ENCODE measurements at regions not wholly inside any gene's neighbourhood (a gene's known extent, or its start where the extent isn't known, plus 50 kb on each side); places are given as distances from the start of the nearest gene placed in this dataset.

DNA sequence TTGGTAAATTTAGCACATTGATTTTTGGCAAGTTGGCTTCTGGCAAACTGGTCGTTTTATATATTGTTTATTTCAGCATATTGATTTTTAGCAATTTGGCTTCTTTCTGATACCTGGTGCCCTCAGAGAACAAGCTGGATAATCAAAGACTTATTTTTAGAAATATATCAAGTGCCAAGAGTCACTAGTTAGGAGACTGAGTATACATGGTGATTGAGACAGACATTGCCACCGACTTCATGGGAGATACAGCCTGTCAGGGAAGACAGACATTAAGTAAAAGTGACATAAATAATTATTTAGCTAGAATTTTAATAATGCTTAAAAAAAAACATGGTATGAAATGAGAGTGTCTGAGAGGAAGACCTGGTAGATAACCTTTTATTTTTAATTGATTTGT lies 242.3 kb upstream of the MTNR1B start:
- H3K27ac ChIP-seq, result no peak overlapping the region
- DNase-seq (ENCODE audit: low read depth, low spot score), result no peak

GRCh38 chr11:92727769-92728168 lies 241.7 kb upstream of the MTNR1B start:
- DNase-seq (ENCODE audit: low read depth, low spot score), result no peak
- H3K27ac ChIP-seq, result no peak overlapping the region

GRCh38 chr11:92728628-92729027 lies 240.8 kb upstream of the MTNR1B start:
- no peak for DNase-seq (ENCODE audit: low read depth, low spot score)
- no peak overlapping the region for H3K27ac ChIP-seq

GRCh38 chr11:92735039-92735438 lies 234.4 kb upstream of the MTNR1B start:
- no peak overlapping the region for H3K27ac ChIP-seq
- DNase-seq (ENCODE audit: low read depth, low spot score), result no peak

DNA sequence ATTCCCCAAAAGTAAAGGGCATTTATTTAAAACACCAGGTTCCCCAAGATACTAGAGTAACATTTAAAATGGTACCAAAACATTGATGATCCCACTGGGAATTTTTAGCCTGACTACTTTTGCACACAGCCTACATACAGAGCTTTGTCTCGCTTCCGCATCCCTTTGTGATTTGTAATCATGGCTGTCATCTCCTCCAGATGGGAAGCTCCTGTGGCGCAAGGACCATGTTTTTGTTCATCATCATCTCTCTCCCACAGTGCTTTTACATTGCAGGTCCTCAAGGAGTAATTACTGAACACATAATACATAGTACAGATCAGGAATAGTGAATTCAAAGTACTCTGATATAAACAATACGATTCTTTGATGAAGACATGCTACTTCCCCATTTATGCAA lies 231.2 kb upstream of the MTNR1B start:
- H3K27ac ChIP-seq, result no peak overlapping the region
- no peak for DNase-seq (ENCODE audit: low read depth, low spot score)

- DNase-seq (ENCODE audit: low read depth, low spot score), result no peak
- no peak overlapping the region for H3K27ac ChIP-seq
These were observed 230.4 kb upstream of the MTNR1B start for GRCh38 chr11:92739041-92739440.

DNA sequence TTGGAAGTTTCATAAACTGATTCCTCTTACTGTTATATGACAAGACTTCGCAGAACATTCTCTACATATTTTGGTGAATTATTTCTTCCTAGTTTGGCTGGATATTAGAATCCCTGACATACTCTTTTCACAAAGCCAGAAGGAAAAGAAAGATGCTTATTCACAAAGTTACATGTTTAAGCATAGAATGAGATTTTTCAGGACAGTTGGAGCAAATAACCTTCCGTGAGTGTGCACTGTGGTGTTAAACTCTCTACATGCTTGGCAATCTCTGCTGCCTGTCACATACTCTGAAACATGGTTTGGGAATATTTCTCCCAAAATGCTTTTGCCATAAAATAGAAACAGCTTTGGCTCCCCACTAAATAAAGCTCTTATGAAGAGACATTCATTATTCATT lies 230.0 kb upstream of the MTNR1B start:
- no peak overlapping the region for H3K27ac ChIP-seq
- DNase-seq (ENCODE audit: low read depth, low spot score), result no peak

DNA sequence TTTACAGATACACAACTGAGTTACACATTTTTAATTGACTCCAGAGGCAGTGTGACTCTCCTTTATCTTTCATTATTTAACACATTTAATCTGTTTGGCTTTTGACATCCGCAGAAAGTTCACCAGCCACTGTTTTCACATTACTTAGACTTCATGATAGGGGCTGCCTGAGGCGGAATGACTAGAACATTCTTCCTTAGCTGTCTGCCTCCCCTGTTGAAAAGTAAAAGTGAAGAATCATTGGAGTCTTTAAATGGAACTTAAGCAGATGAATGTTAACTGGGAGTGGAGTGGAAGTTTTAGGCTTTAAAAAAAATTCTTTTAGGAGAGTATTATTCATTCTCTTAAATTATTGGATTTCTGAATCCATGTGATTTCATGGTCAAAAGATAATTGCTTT lies 229.2 kb upstream of the MTNR1B start:
- DNase-seq (ENCODE audit: low read depth, low spot score), result no peak
- no peak overlapping the region for H3K27ac ChIP-seq

DNA sequence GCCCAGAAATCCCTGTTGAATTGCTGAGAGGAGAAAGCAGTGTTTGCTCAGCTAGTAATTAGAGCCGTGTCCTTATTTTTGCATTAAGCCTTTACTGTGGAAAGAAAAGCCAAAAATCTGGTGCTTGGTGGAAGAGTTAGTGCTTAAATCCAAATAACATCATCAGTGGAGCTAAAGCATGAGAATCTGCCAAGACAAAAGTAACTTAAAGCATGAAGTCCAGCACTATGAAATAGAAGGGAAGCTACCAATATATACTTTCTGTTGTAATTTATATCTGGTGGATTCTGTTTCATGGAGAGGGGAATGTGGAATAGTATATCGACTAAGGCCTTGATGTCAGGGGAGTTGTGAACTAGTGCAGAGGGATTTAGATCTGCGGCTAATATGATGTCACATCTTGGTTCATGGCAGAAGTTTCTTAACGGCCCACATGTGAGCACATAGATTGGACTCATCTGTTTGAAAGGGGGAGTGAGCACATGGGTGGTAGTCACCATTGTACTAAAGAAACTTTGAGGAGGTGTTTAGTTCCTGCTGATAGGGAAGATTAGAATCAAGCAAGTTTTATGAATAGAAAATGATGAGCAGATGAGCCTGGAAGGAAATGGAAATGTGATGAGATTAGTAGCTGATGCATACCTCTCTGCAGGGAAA lies 224.4 kb upstream of the MTNR1B start:
- no peak for DNase-seq (ENCODE audit: low read depth, low spot score)
- H3K27ac ChIP-seq, result no peak overlapping the region

- no peak for DNase-seq (ENCODE audit: low read depth, low spot score)
These were observed 218.7 kb upstream of the MTNR1B start for GRCh38 chr11:92750794-92751193.

DNA sequence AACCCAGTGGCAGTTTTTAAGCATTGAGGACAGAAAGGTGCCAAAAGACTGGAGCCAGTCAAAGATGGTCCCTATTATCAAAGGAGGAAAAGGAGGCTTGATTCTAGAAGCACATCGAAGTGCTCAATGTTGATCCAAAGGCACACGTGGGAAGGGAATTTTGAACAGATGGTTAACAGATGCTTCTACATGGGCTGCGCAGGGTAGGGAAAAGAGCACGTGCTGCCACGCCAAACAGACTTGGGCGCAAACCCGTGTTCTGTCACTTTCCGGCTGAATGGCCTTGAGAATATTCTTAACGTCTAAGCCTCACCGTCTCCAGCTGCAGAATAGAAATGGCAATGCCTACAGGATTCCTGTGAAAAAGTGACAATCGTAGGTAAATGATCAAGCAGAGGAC lies 217.9 kb upstream of the MTNR1B start:
- DNase-seq (ENCODE audit: low read depth, low spot score), result no peak

More at GRCh38 chr11:92750794-92751193, 218.7 kb upstream of the MTNR1B start:
- no peak overlapping the region for H3K27ac ChIP-seq

GRCh38 chr11:92752122-92752521 lies 217.3 kb upstream of the MTNR1B start:
- H3K27ac ChIP-seq, result no peak overlapping the region
- no peak for DNase-seq (ENCODE audit: low read depth, low spot score)

More for the DNA sequence above, 217.9 kb upstream of the MTNR1B start:
- H3K27ac ChIP-seq, result no peak overlapping the region

- H3K27ac ChIP-seq, result no peak overlapping the region
- DNase-seq (ENCODE audit: low read depth, low spot score), result no peak
These were observed 216.3 kb upstream of the MTNR1B start for GRCh38 chr11:92753161-92753560.

- DNase-seq (ENCODE audit: low read depth, low spot score), result no peak
- H3K27ac ChIP-seq, result no peak overlapping the region
These were observed 211.1 kb upstream of the MTNR1B start for GRCh38 chr11:92758241-92758780.

- DNase-seq (ENCODE audit: low read depth, low spot score), result no peak
- no peak overlapping the region for H3K27ac ChIP-seq
These were observed 209.8 kb upstream of the MTNR1B start for GRCh38 chr11:92759571-92760214.

GRCh38 chr11:92762121-92762540 lies 207.3 kb upstream of the MTNR1B start:
- DNase-seq (ENCODE audit: low read depth, low spot score), result no peak

GRCh38 chr11:92763336-92763735 lies 206.1 kb upstream of the MTNR1B start:
- no peak overlapping the region for H3K27ac ChIP-seq
- DNase-seq (ENCODE audit: low read depth, low spot score), result no peak

More at GRCh38 chr11:92762121-92762540, 207.3 kb upstream of the MTNR1B start:
- no peak overlapping the region for H3K27ac ChIP-seq

DNA sequence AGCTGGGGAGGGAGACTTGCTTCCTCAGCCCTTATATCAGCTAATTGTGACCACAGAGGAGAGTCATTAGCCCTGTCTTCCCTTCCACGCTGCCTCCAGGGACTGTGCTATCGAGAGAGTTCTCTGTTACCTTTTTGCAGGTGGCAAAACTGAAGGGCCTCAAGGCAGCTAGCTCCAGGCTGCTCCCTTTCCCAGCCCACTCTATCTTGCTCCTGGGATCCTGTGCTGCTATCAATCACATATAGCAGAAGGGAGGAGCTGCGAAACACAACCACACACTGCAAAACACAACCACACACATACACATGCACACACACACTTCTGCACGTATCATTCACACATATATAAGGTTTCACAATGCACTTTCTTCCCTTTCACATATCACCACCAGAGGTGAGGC lies 205.3 kb upstream of the MTNR1B start:
- no peak overlapping the region for H3K27ac ChIP-seq
- DNase-seq (ENCODE audit: low read depth, low spot score), result no peak

- no peak overlapping the region for H3K27ac ChIP-seq
These were observed 204.2 kb upstream of the MTNR1B start for GRCh38 chr11:92765082-92765840.

DNA sequence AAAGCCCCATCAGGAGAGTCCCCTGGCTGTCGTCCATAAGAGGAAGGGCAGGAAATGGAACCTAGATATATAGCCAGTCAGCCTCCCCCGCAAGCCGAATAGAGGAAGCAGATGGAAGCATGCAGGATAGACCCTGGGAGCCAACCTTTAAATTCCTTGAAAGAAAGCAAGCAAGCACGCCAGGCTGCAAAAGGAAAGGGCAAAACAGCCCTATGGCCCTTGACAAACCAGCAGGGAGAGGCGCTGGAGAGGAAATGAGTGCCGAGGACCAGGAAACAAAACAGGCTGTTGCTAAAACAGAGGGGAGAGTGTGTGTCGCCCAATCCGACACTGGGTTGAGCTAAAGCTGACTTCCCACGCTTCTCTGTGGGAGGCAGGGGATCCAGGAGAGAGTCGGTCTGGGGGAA lies 203.5 kb upstream of the MTNR1B start:
- no peak overlapping the region for H3K27ac ChIP-seq
- no peak for DNase-seq (ENCODE audit: low read depth, low spot score)

More at GRCh38 chr11:92765082-92765840, 204.2 kb upstream of the MTNR1B start:
- DNase-seq (ENCODE audit: low read depth, low spot score), result no peak

GRCh38 chr11:92766698-92767097 lies 202.8 kb upstream of the MTNR1B start:
- H3K27ac ChIP-seq, result no peak overlapping the region
- DNase-seq (ENCODE audit: low read depth, low spot score), result no peak

All from epithelial cell of prostate (primary cell).